ENCODE measurements at regions not wholly inside any gene's neighbourhood (a gene's known extent, or its start where the extent isn't known, plus 50 kb on each side); places are given as distances from the start of the nearest gene placed in this dataset.
"Not testable (repeated sequence)": the region's sequence is repeated elsewhere in the genome, so short reads cannot be mapped to it uniquely, and the experiment has no call there.

DNA sequence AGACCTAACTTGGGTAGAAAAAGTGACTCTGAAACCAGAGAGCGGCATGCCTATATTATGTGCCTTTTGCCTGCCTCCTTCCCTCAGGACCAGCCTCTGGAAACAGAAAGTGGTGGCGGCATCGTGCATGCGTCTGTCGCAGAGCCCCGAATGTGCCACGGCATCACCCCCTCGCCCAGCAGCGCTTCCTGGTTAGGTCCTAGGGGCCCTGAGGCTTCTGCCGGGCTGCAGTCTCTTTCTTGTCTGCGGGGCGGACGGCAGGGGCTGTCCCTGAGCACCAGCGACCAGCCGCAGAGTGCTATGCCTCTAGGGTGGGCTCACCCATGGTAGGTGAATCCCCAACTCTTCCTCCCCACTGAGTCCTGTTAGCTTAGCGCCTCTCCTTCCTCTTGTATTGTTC lies 68.7 kb downstream of the VSIG4 start:
- DNase-seq (ENCODE audit: low read depth in 2 of 2) = no peak

DNA sequence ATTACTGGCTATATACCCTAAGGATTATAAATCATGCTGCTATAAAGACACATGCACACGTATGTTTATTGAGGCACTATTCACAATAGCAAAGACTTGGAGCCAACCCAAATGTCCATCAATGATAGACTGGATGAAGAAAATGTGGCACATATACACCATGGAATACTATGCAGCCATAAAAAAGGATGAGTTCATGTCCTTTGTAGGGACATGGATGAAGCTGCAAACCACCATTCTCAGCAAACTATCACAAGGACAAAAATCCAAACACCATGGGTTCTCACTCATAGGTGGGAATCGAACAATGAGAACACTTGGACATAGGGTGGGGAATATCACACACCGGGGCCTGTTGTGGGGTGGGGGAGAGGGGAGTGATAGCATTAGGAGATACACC lies 72.7 kb downstream of the VSIG4 start:
- not testable (repeated sequence) for DNase-seq (ENCODE audit: low read depth in 2 of 2)

DNA sequence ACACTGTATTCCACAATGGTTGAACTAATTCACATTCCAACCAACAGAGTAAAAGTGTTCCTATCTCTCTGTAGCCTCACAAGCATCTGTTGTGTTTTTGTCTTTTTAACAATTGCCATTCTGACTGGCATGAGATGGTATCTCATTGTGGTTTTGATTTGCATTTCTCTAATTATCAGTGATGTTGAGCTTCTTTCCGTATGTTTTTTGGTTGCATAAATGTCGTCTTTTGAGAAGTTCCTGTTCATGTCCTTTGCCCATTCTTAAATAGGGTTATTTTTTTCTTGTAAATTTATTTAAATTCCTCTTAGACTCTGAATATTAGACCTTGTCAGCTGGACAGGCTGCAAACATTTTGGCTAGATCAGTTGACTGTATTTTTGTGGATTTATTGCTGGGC lies 78.2 kb downstream of the VSIG4 start:
- no peak for DNase-seq (ENCODE audit: low read depth in 2 of 2)

DNA sequence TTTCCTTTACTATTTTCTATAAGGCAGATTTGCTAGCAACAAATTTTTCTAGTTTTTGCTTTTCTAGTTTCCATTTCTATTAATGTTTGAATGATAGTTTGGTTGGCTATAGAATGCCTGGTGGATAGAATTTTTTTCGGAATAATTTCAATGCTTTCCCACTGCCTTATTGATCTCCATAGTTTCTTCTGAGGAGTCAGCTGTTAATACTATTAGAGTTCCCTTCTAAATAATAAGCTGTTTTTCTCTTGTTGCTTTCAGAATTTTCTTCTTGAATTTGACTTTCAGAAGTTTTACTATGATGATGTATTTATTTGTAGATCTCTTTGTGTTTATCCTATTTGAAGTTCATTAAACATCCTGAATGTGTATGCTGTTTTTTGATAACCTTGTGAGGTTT lies 91.8 kb downstream of the VSIG4 start:
- no peak for DNase-seq (ENCODE audit: low read depth in 2 of 2)

- no peak for DNase-seq (ENCODE audit: low read depth in 2 of 2)
Observed at GRCh38 chrX:65941775-65942174, 98.1 kb downstream of the VSIG4 start.

- DNase-seq (ENCODE audit: low read depth in 2 of 2) = no peak
Observed at GRCh38 chrX:65933085-65933589, 106.7 kb downstream of the VSIG4 start.

DNA sequence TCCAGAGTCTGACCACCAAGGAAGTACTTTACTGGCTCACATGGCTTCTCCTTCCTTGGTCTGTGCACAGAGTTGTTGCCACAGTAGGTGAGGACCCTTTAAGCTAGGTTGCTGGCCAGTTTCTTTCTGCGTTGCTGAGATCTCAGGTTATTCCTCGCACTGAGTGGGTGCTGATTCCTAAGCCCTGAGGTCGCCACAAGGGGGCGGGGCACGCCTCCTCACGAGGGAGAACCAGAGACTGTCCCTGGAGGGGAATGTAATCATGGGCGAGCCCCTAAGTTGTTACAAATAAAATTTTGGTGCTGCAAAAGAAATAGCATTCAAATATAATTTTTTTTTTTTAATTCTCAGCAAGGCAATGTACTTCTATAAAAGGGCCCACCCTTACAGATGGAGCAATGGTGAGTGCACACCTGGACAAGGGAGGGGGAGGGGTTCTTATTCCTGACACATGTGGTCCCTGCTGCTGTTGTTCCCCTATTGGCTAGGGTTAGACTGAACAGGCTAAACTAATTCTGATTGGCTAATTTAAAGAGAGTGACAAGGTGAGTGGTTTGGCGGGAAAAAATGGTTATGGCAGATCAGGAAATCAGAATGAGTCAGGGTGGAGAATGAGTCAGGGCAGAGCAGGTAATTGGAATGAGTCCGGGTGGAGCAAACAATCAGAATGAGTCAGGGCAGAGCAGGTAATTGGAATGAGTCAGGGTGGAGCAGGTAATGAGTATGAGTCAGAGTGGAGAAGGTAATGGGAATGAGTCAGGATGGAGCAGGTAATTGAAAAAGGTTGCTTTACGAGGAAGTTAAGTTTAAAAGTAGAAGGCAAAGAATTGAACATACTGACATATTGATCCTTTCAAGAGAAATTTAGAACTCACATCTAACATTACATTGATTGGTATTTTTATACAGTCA lies 107.5 kb downstream of the VSIG4 start:
- DNase-seq (ENCODE audit: low read depth in 2 of 2) = peak in 1 of 2 donors; percentile 20

DNA sequence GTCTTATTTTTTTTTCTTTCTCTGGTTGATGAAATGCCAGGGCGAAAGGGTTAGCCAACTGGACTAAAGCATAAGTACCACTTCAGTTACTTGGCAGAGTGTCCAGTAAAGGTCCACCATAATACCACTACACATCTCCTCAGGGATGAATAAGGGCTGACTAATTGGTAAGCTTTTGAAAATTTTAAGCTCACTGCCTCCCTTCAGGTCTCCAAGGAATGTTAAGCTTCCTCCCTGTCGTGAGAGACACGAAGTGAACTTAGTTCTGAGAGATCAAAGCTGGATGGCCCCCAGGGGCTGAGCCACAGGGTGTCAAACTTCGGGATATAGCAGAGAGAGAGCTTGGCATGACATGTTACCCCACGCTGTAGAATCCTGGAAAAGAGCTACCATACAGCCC lies 111.4 kb downstream of the VSIG4 start:
- DNase-seq (ENCODE audit: low read depth in 2 of 2) = no peak

GRCh38 chrX:65927386-65927785 lies 112.5 kb downstream of the VSIG4 start:
- not testable (repeated sequence) for DNase-seq (ENCODE audit: low read depth in 2 of 2)

- DNase-seq (ENCODE audit: low read depth in 2 of 2) = peak in 1 of 2 donors; percentile 27
Observed at GRCh38 chrX:65926095-65927019, 113.5 kb downstream of the VSIG4 start.

GRCh38 chrX:65925592-65925991 lies 114.3 kb downstream of the VSIG4 start:
- DNase-seq (ENCODE audit: low read depth in 2 of 2) = no peak

GRCh38 chrX:65925005-65925404 lies 114.9 kb downstream of the VSIG4 start:
- DNase-seq (ENCODE audit: low read depth in 2 of 2) = no peak

DNA sequence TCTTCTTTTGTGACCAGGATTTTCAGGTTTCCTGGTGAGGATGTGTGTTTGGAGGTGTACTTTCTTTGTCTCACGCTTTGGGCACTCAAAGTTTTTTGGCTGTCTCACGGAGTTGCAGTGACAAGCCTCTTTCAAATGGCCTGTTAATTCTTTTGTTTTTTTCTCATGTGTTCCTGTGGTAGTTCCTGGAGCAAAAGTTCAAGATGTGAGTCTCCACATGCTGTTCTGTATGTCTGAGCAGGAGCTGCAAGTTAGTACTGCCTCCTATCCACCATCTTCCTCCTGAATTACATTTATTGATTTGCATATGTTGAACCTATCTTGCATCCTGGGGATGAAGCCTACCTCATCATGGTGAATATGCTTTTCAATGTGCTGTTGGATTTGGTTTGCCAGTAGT lies 118.5 kb downstream of the VSIG4 start:
- DNase-seq (ENCODE audit: low read depth in 2 of 2) = no peak

GRCh38 chrX:65920620-65921019 lies 119.3 kb downstream of the VSIG4 start:
- DNase-seq (ENCODE audit: low read depth in 2 of 2) = no peak

DNA sequence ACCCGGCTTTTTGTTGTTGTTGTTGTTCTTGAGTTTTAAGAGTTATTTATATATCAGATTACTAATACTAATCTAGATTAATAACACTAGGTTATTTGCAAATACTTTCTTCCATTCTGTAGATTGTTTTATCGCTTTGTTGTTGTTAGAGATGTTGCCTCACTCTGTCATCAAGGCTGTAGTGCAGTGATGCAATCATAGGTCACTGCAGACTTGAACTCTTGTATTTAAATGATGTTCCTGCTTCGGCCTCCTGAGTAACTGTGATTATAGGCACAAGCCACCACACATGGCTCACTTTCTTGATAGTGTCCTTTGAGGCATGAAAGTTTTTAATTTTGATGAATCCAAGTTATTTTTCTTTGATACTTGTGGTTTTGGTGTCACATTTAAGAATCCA lies 129.0 kb downstream of the VSIG4 start:
- DNase-seq (ENCODE audit: low read depth in 2 of 2) = no peak

DNA sequence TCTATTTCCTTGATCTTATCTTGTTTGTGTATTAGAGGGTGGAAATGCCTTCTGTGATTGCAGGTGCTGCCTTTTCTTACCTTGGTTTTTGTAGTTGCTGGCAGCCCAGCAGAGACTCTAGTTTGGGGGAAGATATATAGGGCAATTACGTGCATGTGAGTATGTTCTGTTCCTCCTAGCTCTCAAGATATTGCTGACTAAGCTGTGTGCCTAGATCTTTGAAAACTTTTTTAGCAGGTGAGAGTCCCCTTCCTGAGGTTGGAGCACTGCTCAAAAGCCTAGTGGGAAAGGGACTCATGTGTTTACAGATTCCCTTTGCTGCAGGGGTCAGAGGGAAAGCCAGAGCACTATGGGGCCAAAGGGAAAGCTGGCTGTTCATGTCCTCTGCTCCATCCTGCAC lies 136.1 kb downstream of the VSIG4 start:
- DNase-seq (ENCODE audit: low read depth in 2 of 2) = no peak

GRCh38 chrX:65902011-65902410 lies 137.9 kb downstream of the VSIG4 start:
- DNase-seq (ENCODE audit: low read depth in 2 of 2) = no peak

DNA sequence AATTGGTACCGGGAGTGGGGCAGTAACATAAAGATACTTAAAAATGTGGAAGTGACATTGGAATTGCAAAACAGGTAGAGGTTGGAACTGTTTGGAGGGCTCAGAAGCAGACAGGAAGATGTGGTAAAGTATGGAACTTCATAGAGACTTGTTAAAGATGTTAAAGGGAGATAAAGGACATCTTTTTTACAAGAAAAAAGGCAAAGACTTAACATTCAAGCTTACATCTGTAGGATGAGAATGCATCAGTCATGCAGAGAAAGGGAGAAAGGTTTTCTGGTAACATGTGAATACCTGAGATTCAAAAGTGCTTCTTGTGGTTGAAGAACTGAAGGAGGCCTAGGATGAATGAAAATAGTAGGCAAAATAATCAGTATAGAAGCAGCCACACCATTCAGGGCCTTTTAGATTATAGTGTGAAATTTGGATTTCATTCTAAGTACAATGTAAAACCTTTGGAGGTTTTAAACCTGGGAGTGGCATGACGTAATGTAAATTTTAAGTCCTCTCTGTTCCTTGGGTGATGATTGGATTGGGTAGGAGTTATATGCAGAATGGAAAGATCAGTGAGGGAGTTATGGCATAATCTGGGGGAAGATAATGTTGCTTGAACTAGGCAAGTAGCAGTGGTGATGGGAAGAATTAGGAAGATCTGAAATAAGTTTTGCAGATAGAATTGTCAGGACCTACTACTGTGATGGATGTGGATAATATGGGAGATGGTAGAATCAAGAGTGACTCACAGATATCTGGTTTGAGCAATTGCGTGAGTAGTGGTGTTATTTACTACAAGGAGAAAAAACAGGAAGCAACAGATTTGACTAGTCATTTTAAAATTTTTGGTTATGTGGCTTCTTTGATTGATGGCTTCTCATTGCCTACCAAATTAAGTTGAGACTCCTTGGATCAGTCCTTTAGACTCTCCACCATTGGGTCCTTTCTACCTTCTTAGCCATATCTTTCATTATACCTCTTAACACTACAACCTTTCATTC lies 138.7 kb downstream of the VSIG4 start:
- no peak for DNase-seq (ENCODE audit: low read depth in 2 of 2)

DNA sequence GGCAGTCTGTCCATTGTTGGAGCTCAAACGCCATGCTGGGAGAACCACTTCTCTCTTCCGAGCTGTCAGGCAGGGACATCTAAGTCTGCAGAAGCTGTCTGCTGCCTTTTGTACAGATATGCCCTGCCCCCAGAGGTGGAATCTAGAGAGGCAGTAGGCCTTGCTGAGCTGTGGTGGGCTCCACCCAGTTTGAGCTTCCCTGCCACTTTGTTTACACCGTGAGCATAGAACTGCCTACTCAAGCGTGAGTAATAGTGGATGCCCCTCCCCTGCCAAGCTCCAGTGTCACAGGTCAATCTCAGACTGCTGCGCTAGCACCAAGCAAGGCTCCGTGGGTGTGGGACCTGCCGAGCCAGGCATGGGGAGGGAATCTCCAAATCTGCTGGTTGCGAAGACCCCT lies 145.7 kb downstream of the VSIG4 start:
- DNase-seq (ENCODE audit: low read depth in 2 of 2) = no peak

GRCh38 chrX:65891817-65892216 lies 148.1 kb downstream of the VSIG4 start:
- DNase-seq (ENCODE audit: low read depth in 2 of 2) = not testable (repeated sequence)

DNA sequence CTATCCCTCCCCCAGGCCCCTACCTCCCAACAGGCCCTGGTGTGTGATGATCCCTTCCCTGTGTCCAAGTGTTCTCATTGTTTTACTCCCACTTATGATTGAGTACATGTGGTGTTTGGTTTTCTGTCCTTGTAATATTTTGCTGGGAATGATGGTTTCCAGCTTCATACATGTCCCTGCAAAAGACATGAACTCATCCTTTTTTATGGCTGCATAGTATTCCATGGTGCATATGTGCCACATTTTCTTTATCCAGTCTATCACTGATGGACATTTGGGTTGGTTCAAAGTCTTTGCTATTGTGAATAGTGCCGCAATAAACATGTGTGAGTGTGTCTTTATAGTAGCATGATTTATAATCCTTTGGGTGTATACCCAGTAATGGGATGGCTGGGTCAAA lies 151.7 kb downstream of the VSIG4 start:
- not testable (repeated sequence) for DNase-seq (ENCODE audit: low read depth in 2 of 2)

Data from stimulated activated CD4-positive, alpha-beta T cell treated with anti-CD3 and anti-CD28 coated beads, Interleukin-1b, Interleukin-23, amount 100 ng/mL, for 4 hours (primary cell).